ENCODE measurements at regions not wholly inside any gene's neighbourhood (a gene's known extent, or its start where the extent isn't known, plus 50 kb on each side); places are given as distances from the start of the nearest gene placed in this dataset.

DNA sequence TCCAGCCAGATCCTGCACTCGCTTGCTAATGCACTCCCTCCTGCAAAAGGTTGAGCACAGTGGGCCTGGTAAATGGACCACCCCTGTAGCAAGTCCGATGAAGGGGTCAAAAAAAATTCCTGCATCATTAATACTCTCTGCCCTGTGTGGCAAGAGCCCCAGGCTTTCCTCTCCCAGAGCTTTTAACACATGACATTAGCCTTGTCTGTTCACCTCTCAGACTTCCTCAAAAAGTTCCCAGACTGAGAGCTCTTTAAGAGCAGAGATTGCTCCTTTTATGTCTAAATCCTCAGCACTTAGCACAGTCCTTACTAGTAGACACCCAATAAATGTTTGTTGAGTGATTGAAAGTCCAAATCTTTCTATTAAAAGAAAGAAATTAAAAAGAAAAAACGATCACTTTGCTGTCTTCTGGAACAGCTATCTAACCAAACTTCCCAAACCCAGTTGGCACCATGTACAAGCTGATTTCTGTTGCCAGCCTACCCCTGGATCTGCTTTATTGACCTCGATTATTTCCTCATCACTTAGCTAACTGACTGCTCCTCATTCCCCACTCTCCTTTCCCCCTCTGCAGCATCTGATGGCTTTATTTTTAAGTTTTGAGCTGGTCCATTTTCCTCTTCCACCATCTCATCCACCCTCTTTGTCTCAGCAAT lies 209.8 kb downstream of the ENC1 start:
- TF ChIP-seq, protein P1, sequence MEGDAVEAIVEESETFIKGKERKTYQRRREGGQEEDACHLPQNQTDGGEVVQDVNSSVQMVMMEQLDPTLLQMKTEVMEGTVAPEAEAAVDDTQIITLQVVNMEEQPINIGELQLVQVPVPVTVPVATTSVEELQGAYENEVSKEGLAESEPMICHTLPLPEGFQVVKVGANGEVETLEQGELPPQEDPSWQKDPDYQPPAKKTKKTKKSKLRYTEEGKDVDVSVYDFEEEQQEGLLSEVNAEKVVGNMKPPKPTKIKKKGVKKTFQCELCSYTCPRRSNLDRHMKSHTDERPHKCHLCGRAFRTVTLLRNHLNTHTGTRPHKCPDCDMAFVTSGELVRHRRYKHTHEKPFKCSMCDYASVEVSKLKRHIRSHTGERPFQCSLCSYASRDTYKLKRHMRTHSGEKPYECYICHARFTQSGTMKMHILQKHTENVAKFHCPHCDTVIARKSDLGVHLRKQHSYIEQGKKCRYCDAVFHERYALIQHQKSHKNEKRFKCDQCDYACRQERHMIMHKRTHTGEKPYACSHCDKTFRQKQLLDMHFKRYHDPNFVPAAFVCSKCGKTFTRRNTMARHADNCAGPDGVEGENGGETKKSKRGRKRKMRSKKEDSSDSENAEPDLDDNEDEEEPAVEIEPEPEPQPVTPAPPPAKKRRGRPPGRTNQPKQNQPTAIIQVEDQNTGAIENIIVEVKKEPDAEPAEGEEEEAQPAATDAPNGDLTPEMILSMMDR (IDR thresholded peaks at IDR 0.05; ENCODE audit: insufficient read depth, low read length, poor library complexity, severe bottlenecking): no peak
- no peak for DNase-seq (ENCODE audit: low read depth)
- no peak overlapping the region for H3K4me3 ChIP-seq (ENCODE audit: low read depth, low read length)

DNA sequence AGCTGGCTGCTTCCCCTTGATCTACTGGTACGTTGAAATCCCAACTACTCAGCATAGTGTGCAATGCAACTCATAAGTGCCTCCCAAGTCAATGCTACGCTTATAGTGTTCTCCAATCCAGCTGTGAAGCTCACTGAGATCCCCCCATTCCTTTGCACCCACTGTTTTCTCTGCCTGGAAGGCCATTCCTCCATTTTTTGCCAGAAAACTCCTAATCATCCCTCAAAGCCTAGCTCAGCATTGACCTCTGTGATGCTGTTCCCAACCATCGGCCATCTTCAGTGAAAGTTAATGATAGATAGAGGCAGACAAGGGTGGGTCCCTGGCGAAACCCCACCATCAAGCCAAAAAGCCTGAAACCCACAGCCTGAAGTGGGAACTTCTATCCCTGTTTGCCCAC lies 211.0 kb downstream of the ENC1 start:
- H3K36me3 ChIP-seq (ENCODE audit: control insufficient read depth, insufficient read depth, low read length): no peaks in the 10 kb centered on the region
- DNase-seq (ENCODE audit: low read depth): no peak
- no peaks in the 10 kb centered on the region for H3K27me3 ChIP-seq (ENCODE audit: control insufficient read depth, insufficient read depth, low read length)

More for the DNA sequence above, 209.8 kb downstream of the ENC1 start:
- Histone ChIP-seq H3K27me3 (ENCODE audit: control insufficient read depth, insufficient read depth, low read length) (no peaks in the 10 kb centered on the region), H3K36me3 (ENCODE audit: control insufficient read depth, insufficient read depth, low read length) (no peaks in the 10 kb centered on the region)

DNA sequence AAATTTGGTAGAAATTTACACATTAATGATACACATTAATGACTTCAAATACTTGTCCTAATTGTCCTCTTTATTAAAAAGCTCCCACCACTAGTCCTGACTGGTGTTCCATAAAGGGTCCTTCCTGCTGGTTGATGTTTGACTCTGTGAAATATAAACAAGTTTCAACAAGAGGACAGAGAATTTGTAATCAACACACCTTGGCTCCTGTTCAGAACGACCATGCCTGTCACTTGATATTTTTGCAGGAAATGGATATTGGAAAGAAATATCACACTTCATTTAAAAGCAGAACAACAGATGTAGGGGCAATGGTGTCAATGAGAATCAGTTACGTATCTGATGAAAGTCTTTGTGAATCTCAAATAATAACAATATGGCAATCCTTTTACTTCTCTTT lies 211.7 kb downstream of the ENC1 start:
- no peak overlapping the region for H3K4me3 ChIP-seq (ENCODE audit: low read depth, low read length)
- DNase-seq (ENCODE audit: low read depth): no peak
- no peaks in the 10 kb centered on the region for H3K27me3 ChIP-seq (ENCODE audit: control insufficient read depth, insufficient read depth, low read length)
- TF ChIP-seq, protein P1 (IDR thresholded peaks at IDR 0.05; ENCODE audit: insufficient read depth, low read length, poor library complexity, severe bottlenecking): no peak
- no peaks in the 10 kb centered on the region for H3K36me3 ChIP-seq (ENCODE audit: control insufficient read depth, insufficient read depth, low read length)

More for the DNA sequence above, 211.0 kb downstream of the ENC1 start:
- no peak overlapping the region for H3K4me3 ChIP-seq (ENCODE audit: low read depth, low read length)
- TF ChIP-seq, protein P1 (IDR thresholded peaks at IDR 0.05; ENCODE audit: insufficient read depth, low read length, poor library complexity, severe bottlenecking): no peak

DNA sequence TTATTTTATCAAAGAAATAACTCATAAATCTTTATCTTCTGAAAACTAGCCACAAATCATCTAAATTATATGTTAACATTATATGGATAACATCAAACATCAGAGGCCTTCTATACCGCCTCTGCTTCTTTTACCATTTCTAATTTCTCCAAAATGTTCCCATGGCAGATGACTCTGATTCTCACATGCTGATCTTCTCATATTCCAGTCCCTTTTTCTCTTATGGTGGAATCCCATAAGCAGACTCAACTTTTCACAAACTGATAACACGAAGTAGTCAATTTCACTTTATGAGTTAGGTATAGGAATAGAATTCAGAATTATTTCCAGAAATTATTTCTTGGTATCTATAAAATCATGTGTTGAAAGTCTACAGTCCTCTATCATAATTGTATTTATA lies 212.3 kb downstream of the ENC1 start:
- Histone ChIP-seq H3K4me3 (ENCODE audit: low read depth, low read length) (no peak overlapping the region), H3K27me3 (ENCODE audit: control insufficient read depth, insufficient read depth, low read length) (no peaks in the 10 kb centered on the region), H3K36me3 (ENCODE audit: control insufficient read depth, insufficient read depth, low read length) (no peaks in the 10 kb centered on the region)
- no peak for DNase-seq (ENCODE audit: low read depth)
- TF ChIP-seq, protein P1 (IDR thresholded peaks at IDR 0.05; ENCODE audit: insufficient read depth, low read length, poor library complexity, severe bottlenecking): no peak

DNA sequence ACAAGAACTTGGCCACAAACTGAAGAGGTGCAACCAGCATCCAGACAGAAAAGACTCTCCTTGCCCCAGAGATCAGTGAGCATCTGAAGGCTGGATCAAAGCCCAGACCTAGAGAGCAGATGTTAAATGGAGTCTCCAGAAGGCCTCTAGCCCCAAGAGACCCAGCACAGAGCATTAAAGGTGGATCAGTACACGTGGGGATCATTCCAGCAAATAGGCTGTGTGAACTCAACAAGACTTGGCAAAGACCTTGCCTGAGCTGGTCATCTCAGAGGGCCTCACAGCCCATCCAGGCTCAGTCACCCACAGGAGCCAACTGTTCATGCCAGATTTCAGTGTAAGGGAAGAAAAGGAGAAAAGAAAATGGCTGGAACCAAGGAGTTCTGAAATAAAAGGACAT lies 214.0 kb downstream of the ENC1 start:
- no peak overlapping the region for H3K4me3 ChIP-seq (ENCODE audit: low read depth, low read length)
- no peak for DNase-seq (ENCODE audit: low read depth)
- no peaks in the 10 kb centered on the region for H3K36me3 ChIP-seq (ENCODE audit: control insufficient read depth, insufficient read depth, low read length)
- no peaks in the 10 kb centered on the region for H3K27me3 ChIP-seq (ENCODE audit: control insufficient read depth, insufficient read depth, low read length)
- TF ChIP-seq, protein P1 (IDR thresholded peaks at IDR 0.05; ENCODE audit: insufficient read depth, low read length, poor library complexity, severe bottlenecking): no peak
